Thyroid gland (tissue), 4 donors: ENCODE measurements at regions not wholly inside any gene's neighbourhood (a gene's known extent, or its start where the extent isn't known, plus 50 kb on each side); places are given as distances from the start of the nearest gene placed in this dataset.
"Not testable (repeated sequence)": the region's sequence is repeated elsewhere in the genome, so short reads cannot be mapped to it uniquely, and the experiment has no call there.

Source experiments
- DNase-seq, 2 donors: peaks; one replicate each; pipeline ENCODE4 v3.0.0-alpha.2; 2019
- H3K27ac ChIP-seq, 3 donors: fragments of 200-600 bp; sonication (generic); 1 replicate in 2 of 3; 2 replicates in 1 of 3; pipeline ENCODE4 v1.5.1; 2016 to 2019; ENCODE audit warnings: mild to moderate bottlenecking in 1 of 3, moderate library complexity in 1 of 3
- H3K27me3 ChIP-seq: fragments of 200-600 bp; sonication (generic); one replicate; pipeline ENCODE4 v1.5.1; 2019
- H3K36me3 ChIP-seq, 2 donors: fragments of 200-600 bp; sonication (generic); one replicate each; pipeline ENCODE4 v1.5.1; 2016 to 2019
- H3K4me1 ChIP-seq, 2 donors: fragments of 200-600 bp; sonication (generic); one replicate each; pipeline ENCODE4 v1.5.1; 2017 to 2019
- H3K4me3 ChIP-seq, 3 donors: fragments of 200-600 bp; sonication (generic); replicated peaks in 1 of 3; 1 replicate in 2 of 3; 2 replicates in 1 of 3; pipeline ENCODE4 v1.5.1; 2016; ENCODE audit warnings: mild to moderate bottlenecking in 1 of 3
- H3K9me3 ChIP-seq: fragments of 200-600 bp; sonication (generic); one replicate; pipeline ENCODE4 v1.5.1; 2017
- POLR2A ChIP-seq, 2 donors: fragments of 450-650 bp; IDR thresholded peaks; one replicate each; pipeline ENCODE4 v1.6.1; 2017; ENCODE audit warnings: antibody characterized with exemption in 2 of 2, mild to moderate bottlenecking in 2 of 2, moderate library complexity in 1 of 2
- WGBS, 2 donors: methylation state at CpG; one replicate each; pipeline ENCODE4 v1.1.5; 2017; 5-methylcytosine and 5-hydroxymethylcytosine counted together
- intact Hi-C: fragments of 100-400 bp; cut with DNase I; formaldehyde crosslinking; loops from one replicate; pipeline ENCODE4 v1.15.1; 2023
- TF ChIP-seq, protein P1 (sequence below), 6 experiments: fragments of 200-600 bp in 3 of 6; fragments of 450-650 bp in 3 of 6; sonication (generic) in 3 of 6; IDR thresholded peaks; one replicate each; pipeline ENCODE4 v1.5.1; 2016 to 2019; ENCODE audit warnings: antibody characterized with exemption in 6 of 6, mild to moderate bottlenecking in 2 of 6, inconsistent platforms in 1 of 6, moderate library complexity in 1 of 6

DNA sequence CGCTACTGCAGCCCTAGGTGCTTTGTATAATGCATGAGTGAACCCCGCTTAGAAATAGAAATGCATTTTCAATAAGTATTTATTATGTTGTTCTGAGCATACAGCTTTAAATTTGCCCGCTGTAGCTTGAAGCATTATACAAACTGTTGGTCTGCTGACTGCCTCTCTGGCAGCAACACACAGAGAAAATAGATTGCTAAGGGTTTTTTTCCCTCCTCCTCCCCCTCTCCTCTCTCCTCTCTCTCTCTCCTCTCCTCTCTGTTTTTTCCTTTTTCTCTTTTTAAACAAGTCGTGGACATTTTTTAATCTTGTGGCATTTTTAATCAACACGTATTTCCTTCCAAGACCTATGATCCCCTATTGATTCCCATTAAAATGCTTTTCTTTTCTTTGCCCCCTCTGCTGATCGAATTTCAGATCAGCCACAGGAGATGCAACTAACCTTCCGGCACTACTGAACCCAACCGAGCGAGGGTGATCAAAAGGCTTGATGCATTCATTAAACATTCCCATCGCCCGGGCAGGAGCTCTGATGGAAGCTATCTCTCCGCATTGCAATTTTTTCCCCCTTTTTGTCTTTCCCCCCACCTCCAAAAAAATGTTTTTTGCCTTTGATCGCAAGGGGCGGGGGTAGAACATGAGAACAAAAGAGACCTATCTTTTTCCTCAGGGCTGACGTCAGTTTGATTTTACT is 90.7 kb upstream of the ARID1B start:
- DNase-seq: peak; percentile 59 to 64
- H3K4me3 ChIP-seq: peak overlapping the region; percentile 31 to 50 (median 41)
- H3K27ac ChIP-seq: peak overlapping the region; percentile 97 to 99 (median 99)
- intact Hi-C loops: loop anchor here (5.0 kb wide), 2 partner anchors 36 to 91 kb away; partner anchors contain the start of gene ARID1B
- peaks cover 5 to 10% of the 10 kb centered on the region in 2 donors for H3K4me1 ChIP-seq
- no peaks in the 10 kb centered on the region for H3K27me3 ChIP-seq
- no peaks in the 10 kb centered on the region for H3K36me3 ChIP-seq
- WGBS, 2 donors: 1% methylated on average over 15 of the region's 15 CpGs
- H3K9me3 ChIP-seq: no peaks in the 10 kb centered on the region
- TF ChIP-seq POLR2A (IDR thresholded peaks at IDR 0.05): peak in 1 of 2 donors; percentile 4
- TF ChIP-seq, protein P1, sequence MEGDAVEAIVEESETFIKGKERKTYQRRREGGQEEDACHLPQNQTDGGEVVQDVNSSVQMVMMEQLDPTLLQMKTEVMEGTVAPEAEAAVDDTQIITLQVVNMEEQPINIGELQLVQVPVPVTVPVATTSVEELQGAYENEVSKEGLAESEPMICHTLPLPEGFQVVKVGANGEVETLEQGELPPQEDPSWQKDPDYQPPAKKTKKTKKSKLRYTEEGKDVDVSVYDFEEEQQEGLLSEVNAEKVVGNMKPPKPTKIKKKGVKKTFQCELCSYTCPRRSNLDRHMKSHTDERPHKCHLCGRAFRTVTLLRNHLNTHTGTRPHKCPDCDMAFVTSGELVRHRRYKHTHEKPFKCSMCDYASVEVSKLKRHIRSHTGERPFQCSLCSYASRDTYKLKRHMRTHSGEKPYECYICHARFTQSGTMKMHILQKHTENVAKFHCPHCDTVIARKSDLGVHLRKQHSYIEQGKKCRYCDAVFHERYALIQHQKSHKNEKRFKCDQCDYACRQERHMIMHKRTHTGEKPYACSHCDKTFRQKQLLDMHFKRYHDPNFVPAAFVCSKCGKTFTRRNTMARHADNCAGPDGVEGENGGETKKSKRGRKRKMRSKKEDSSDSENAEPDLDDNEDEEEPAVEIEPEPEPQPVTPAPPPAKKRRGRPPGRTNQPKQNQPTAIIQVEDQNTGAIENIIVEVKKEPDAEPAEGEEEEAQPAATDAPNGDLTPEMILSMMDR (IDR thresholded peaks at IDR 0.05): peak in 4 of 6 experiments; percentile 16 to 74 (median 35)

DNA sequence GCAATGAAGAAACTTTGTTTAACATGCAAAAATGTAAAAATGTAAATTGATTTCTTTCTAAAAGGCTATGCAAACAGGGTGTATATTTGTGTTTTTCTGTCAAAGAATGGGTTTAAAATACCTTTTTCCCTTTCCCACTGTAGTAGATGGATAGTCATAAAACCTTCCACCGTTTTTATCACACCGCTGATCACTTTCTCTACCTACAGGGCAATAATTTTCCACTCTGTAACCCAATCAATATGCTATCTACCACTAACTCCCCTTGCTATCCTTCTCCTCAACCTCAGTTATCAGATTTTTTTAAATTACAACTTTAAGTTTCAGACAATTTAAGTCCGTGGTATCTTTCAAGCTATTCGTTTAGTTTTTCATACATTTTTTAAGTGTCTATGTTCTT is 91.4 kb upstream of the ARID1B start:
- no peaks in the 10 kb centered on the region for H3K36me3 ChIP-seq
- 16 to 20% methylated on average over 4 of the region's 4 CpGs for WGBS, 2 donors
- H3K27me3 ChIP-seq: no peaks in the 10 kb centered on the region
- no peak for DNase-seq
- TF ChIP-seq, protein P1 (IDR thresholded peaks at IDR 0.05): no peak
- no peak for TF ChIP-seq POLR2A (IDR thresholded peaks at IDR 0.05)
- peak overlapping the region; percentile 97 to 99 (median 99) for H3K27ac ChIP-seq
- H3K9me3 ChIP-seq: no peaks in the 10 kb centered on the region
- intact Hi-C loops: loop anchor here (5.0 kb wide), 2 partner anchors 36 to 91 kb away; partner anchors contain the start of gene ARID1B
- peak overlapping the region in 1 of 3 donors; percentile 50 for H3K4me3 ChIP-seq
- peaks cover 5 to 10% of the 10 kb centered on the region in 2 donors for H3K4me1 ChIP-seq

DNA sequence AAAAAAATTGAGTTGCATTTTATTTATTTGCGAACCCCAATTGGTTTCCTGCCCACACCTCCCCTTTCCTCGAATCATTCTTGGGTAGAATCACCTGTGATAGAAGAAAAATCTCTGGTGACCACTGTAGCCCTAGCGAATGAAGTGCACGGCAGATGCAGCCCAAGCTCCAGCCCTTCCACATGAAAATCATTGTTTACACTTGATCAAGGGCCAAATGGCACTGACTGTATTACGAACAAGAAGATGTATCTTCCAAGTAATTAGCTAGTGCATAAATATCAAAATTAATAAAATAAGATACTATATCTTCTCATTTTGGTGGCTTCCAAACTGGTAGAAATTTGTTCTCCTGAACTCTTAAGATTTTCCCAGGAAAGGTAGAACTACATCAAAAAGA is 93.4 kb upstream of the ARID1B start:
- no peak for DNase-seq
- no peaks in the 10 kb centered on the region for H3K27me3 ChIP-seq
- peaks cover 5 to 10% of the 10 kb centered on the region in 2 donors for H3K4me1 ChIP-seq
- no peaks in the 10 kb centered on the region for H3K9me3 ChIP-seq
- WGBS, 2 donors: 89 to 94% methylated on average over 5 of the region's 5 CpGs
- no peaks in the 10 kb centered on the region for H3K36me3 ChIP-seq
- no peak overlapping the region for H3K27ac ChIP-seq
- intact Hi-C loops: loop anchor here (5.0 kb wide), 1 partner anchor 122 kb away; no protein-coding TSS in a partner anchor
- no peak for TF ChIP-seq POLR2A (IDR thresholded peaks at IDR 0.05)
- TF ChIP-seq, protein P1 (IDR thresholded peaks at IDR 0.05): no peak
- H3K4me3 ChIP-seq: no peak overlapping the region

DNA sequence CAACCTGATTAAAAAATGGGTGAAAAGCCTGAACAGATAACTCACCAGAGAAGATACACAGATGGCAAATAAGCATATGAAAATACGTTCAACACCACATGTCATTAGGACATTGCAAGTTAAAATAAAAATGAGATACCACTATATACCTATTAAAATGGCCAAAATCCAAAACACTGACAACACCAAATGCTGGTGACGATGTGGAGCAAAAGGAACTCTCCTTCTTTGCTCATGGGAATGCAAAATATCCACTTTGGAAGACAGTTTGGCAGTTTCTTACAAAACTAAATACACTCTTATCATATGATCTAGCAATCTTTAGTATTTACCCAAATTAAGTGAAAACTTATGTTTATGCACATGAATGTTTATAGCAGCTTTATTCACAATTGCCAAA is 100.5 kb upstream of the ARID1B start:
- intact Hi-C loops: no loop called here
- no peaks in the 10 kb centered on the region for H3K9me3 ChIP-seq
- H3K27ac ChIP-seq: no peak overlapping the region
- WGBS, 2 donors: 89 to 97% methylated on average over 2 of the region's 2 CpGs
- DNase-seq: no peak
- no peaks in the 10 kb centered on the region for H3K36me3 ChIP-seq
- no peak overlapping the region for H3K4me3 ChIP-seq
- no peaks in the 10 kb centered on the region for H3K27me3 ChIP-seq
- H3K4me1 ChIP-seq: no peaks in the 10 kb centered on the region
- no peak for TF ChIP-seq POLR2A (IDR thresholded peaks at IDR 0.05)
- TF ChIP-seq, protein P1 (IDR thresholded peaks at IDR 0.05): no peak

DNA sequence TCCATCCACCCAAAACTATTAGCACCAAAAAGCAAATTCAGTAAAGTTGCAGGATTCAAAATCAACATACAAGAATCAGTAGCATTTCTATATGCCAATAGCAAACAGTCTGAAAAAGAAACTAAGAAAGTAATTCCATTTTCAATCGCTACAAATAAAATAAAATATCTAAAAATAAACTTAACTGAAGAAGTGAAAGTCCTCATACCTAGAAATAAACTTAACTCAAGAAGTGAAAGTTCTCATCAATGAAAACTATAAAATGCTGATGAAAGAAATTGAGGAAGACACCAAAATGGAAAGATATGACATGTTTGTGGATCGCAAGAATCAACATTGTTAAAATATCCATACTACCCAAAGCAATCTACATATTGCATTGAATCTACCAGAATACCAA is 103.0 kb upstream of the ARID1B start:
- WGBS, 2 donors: 88 to 95% methylated on average over 2 of the region's 2 CpGs
- TF ChIP-seq, protein P1 (IDR thresholded peaks at IDR 0.05): no peak
- TF ChIP-seq POLR2A (IDR thresholded peaks at IDR 0.05): no peak
- H3K27ac ChIP-seq: no peak overlapping the region
- H3K27me3 ChIP-seq: no peaks in the 10 kb centered on the region
- no peak for DNase-seq
- H3K9me3 ChIP-seq: no peaks in the 10 kb centered on the region
- no peak overlapping the region for H3K4me3 ChIP-seq
- H3K4me1 ChIP-seq: no peaks in the 10 kb centered on the region
- no peaks in the 10 kb centered on the region for H3K36me3 ChIP-seq
- intact Hi-C loops: no loop called here

DNA sequence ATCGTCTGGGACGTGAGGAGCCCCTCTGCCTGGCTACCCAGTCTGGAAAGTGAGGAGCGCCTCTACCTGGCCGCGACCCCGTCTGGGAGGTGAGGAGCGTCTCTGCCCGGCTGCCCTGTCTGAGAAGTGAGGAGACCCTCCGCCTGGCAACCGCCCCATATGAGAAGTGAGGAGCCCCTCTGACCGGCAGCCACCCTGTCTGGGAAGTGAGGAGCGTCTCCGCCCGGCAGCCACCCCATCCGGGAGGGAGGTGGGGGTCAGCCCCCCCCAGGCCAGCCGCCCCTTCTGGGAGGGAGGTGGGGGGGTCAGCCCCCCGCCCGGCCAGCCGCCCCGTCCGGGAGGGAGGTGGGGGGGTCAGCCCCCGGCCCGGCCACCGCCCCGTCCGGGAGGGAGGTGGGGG is 107.1 kb upstream of the ARID1B start:
- H3K9me3 ChIP-seq, H3K36me3 ChIP-seq, H3K4me1 ChIP-seq, H3K4me3 ChIP-seq, H3K27ac ChIP-seq, intact Hi-C loops, DNase-seq, H3K27me3 ChIP-seq: not testable (repeated sequence)
- WGBS, 2 donors: 87 to 97% methylated on average over 6 to 11 of the region's 26 CpGs
